ENCODE measurements at regions not wholly inside any gene's neighbourhood (a gene's known extent, or its start where the extent isn't known, plus 50 kb on each side); places are given as distances from the start of the nearest gene placed in this dataset.

DNA sequence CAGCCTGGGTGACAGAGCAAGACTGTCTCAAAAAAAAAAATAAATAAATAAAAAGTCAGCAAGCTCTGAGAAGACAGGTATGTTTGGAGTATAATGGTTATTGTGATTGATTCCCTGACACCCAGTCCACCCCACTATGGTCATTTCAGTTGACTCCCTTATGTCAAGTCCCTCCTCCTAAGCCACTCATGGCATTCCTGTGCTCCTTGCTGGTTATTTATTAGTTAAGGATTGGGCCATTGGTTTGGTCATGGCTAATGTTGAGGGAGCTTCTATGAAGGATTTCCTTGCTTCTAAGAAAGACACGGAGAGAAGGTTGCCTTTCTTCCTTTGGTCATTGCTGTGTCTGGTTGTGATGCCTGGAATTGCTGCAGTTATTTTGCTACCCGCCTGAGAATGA is 140.1 kb downstream of the UCHL1 start:
- ChIA-PET POLR2A (ENCODE audit: unreplicated experiment) (no interaction called here), CTCF (no interaction called here)
- Histone ChIP-seq H3K79me2 (ENCODE audit: low read length) (peaks cover 6% of the 10 kb centered on the region; the same call in 1 of the 2 replicates), H3K4me1 (ENCODE audit: insufficient read depth, low read length) (no peaks in the 10 kb centered on the region), H3K4me3 (ENCODE audit: low read length) (no peak overlapping the region), H3K4me2 (ENCODE audit: low read length) (no peak overlapping the region), H4K20me1 (ENCODE audit: low read length) (no peaks in the 10 kb centered on the region), H3F3A (ENCODE audit: low read length, unreplicated experiment) (no peaks in the 10 kb centered on the region), H3K27me3 (ENCODE audit: low read length) (no peaks in the 10 kb centered on the region), H3K36me3 (ENCODE audit: low read depth, low read length) (no peaks in the 10 kb centered on the region), H3K9me3 (ENCODE audit: low read length) (no peaks in the 10 kb centered on the region), H3K9me2 (replicated peaks; ENCODE audit: low read length) (no peaks in the 10 kb centered on the region), H3K9ac (ENCODE audit: low read length) (no peak overlapping the region), H2AFZ (ENCODE audit: low read length) (no peak overlapping the region), H3K27ac (ENCODE audit: low read length) (no peak overlapping the region)
- intact Hi-C loops (cut with micrococcal nuclease) = no loop called here
- TF ChIP-seq CTCF (conservative IDR thresholded peaks at IDR 0.05; ENCODE audit: low read depth, low read length) (no peak), EZH2 (IDR thresholded peaks at IDR 0.05; ENCODE audit: low read length, unreplicated experiment) (no peak), EZH2phosphoT487 (IDR thresholded peaks at IDR 0.05; ENCODE audit: borderline replicate concordance, low read length) (no peak)
- ATAC-seq (no peak), DNase-seq (no peak)
- BruUV-seq (replicated peaks) = no TSS peak

DNA sequence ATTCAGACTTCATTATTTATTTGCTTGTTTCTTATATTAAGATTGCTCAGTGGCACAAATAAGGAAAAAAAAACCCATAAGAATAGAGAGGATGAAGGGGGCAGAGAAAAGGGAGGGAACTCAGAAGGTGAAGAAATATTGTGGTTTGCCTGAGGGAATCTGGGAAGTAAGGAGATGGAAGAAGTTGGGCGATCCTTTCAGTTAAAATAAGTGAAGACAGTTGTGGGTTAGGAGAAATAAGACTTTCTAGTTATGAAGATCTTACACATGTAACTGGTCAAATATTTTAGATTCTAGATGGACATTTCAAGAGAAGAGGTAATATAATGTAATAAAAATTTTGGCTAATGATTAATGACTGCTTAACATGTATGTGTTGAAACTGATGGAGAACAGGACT is 138.7 kb upstream of the LIMCH1 start:
- H3K4me1 ChIP-seq (ENCODE audit: insufficient read depth, low read length) = no peaks in the 10 kb centered on the region

More for the DNA sequence above, 138.7 kb upstream of the LIMCH1 start:
- DNase-seq (no peak), ATAC-seq (no peak)
- TF ChIP-seq EZH2 (IDR thresholded peaks at IDR 0.05; ENCODE audit: low read length, unreplicated experiment) (no peak), EZH2phosphoT487 (IDR thresholded peaks at IDR 0.05; ENCODE audit: borderline replicate concordance, low read length) (no peak), CTCF (conservative IDR thresholded peaks at IDR 0.05; ENCODE audit: low read depth, low read length) (no peak)
- no peaks in the 10 kb centered on the region for H3K9me2 ChIP-seq (replicated peaks; ENCODE audit: low read length)
- no peak overlapping the region for H3K27ac ChIP-seq (ENCODE audit: low read length)
- H4K20me1 ChIP-seq (ENCODE audit: low read length) = no peaks in the 10 kb centered on the region
- no peaks in the 10 kb centered on the region for H3K27me3 ChIP-seq (ENCODE audit: low read length)
- H3K4me3 ChIP-seq (ENCODE audit: low read length) = no peak overlapping the region
- no peak overlapping the region for H2AFZ ChIP-seq (ENCODE audit: low read length)
- CTCF ChIA-PET = no interaction called here
- no peaks in the 10 kb centered on the region for H3F3A ChIP-seq (ENCODE audit: low read length, unreplicated experiment)
- no peak overlapping the region for H3K9ac ChIP-seq (ENCODE audit: low read length)
- POLR2A ChIA-PET (ENCODE audit: unreplicated experiment) = interaction anchor here (0.6 kb wide), 2 partner anchors 49 to 58 kb away, joined by 6 to 8 read pairs; no protein-coding TSS in a partner anchor
- H3K36me3 ChIP-seq (ENCODE audit: low read depth, low read length) = no peaks in the 10 kb centered on the region
- H3K9me3 ChIP-seq (ENCODE audit: low read length) = no peaks in the 10 kb centered on the region
- H3K4me2 ChIP-seq (ENCODE audit: low read length) = no peak overlapping the region
- H3K79me2 ChIP-seq (ENCODE audit: low read length) = peaks cover 6% of the 10 kb centered on the region; the same call in 1 of the 2 replicates
- no TSS peak for BruUV-seq (replicated peaks)
- intact Hi-C loops (cut with micrococcal nuclease) = no loop called here

Measured in PC-3 (cell line).